B cell (primary cell): ENCODE measurements at regions not wholly inside any gene's neighbourhood (a gene's known extent, or its start where the extent isn't known, plus 50 kb on each side); places are given as distances from the start of the nearest gene placed in this dataset.

Experiments used
- ATAC-seq: fragments of 200-7000 bp; cut with Tn5 transposase; one replicate; pipeline ENCODE4 v1.10.0; 2021; ENCODE audit warnings: low read depth, mild to moderate bottlenecking, moderate number of reproducible peaks, moderate library complexity
- CTCF ChIA-PET: fragments of 350-600 bp; sonication (Branson Sonifier 250); formaldehyde crosslinking; loops from one replicate; lab custom pipeline; 2021; ENCODE audit warnings: antibody characterized with exemption, inconsistent platforms; lab: Charles Lee
- POLR2A ChIA-PET: fragments of 350-600 bp; sonication (Branson Sonifier 250); formaldehyde crosslinking; loops from one replicate; lab custom pipeline; 2021; ENCODE audit warnings: antibody characterized with exemption; lab: Charles Lee
- DNase-seq: peaks from one replicate; pipeline ENCODE4 v3.0.0; 2013
- H2AFZ ChIP-seq: 2 replicates; pipeline ENCODE4 v1.6.1; 2012; ENCODE audit warnings: mild to moderate bottlenecking, low read depth, low read length; ENCODE audit not compliant: insufficient read depth, poor library complexity, severe bottlenecking
- H3K27ac ChIP-seq, 2 donors: 1 replicate in 1 of 2; 2 replicates in 1 of 2; pipeline ENCODE4 v1.5.1; 2012 to 2013; ENCODE audit warnings: low read length in 2 of 2, mild to moderate bottlenecking in 2 of 2, moderate library complexity in 1 of 2
- H3K27me3 ChIP-seq, 4 experiments: fragments of 200-600 bp in 1 of 4; sonication (generic) in 1 of 4; replicated peaks in 1 of 4; 1 replicate in 2 of 4; 2 replicates in 2 of 4; pipeline versions ENCODE4 v1.6.1 to v1.7.0; 2013 to 2016; ENCODE audit warnings: low read length in 3 of 4, mild to moderate bottlenecking in 2 of 4, mixed read lengths in 1 of 4, moderate library complexity in 1 of 4; ENCODE audit not compliant: insufficient read depth in 4 of 4, control insufficient read depth in 3 of 4; ENCODE audit errors: control extremely low read depth in 1 of 4
- H3K36me3 ChIP-seq, 2 experiments: replicated peaks in 1 of 2; 1 replicate in 1 of 2; 2 replicates in 1 of 2; pipeline versions ENCODE4 v1.6.1 to v1.7.1; 2013; ENCODE audit warnings: low read length in 1 of 2; ENCODE audit not compliant: insufficient read depth in 2 of 2, control insufficient read depth in 1 of 2; ENCODE audit errors: control extremely low read depth in 1 of 2, extremely low read depth in 1 of 2
- H3K4me1 ChIP-seq, 2 donors: fragments of 200-600 bp in 1 of 2; sonication (generic) in 1 of 2; 1 replicate in 1 of 2; 2 replicates in 1 of 2; pipeline versions ENCODE4 v1.5.1 to v1.6.1; 2013 to 2017; ENCODE audit warnings: low read length in 2 of 2; ENCODE audit not compliant: control insufficient read depth in 2 of 2, insufficient read depth in 2 of 2
- H3K4me2 ChIP-seq: replicated peaks from 2 replicates; pipeline ENCODE3; 2012; ENCODE audit warnings: mild to moderate bottlenecking, low read depth, low read length; ENCODE audit not compliant: poor library complexity, severe bottlenecking
- H3K4me3 ChIP-seq, 5 experiments: fragments of 200-600 bp in 1 of 5; sonication (generic) in 1 of 5; 1 replicate in 3 of 5; 2 replicates in 2 of 5; pipeline versions ENCODE4 v1.5.1 to v1.7.0; 2011 to 2016; ENCODE audit warnings: low read length in 4 of 5, mild to moderate bottlenecking in 4 of 5, low read depth in 2 of 5, control low read depth in 1 of 5, moderate library complexity in 1 of 5; ENCODE audit not compliant: insufficient read depth in 1 of 5; ENCODE audit errors: control extremely low read depth in 1 of 5, extremely low read depth in 1 of 5
- H3K79me2 ChIP-seq: fragments of 200-600 bp; sonication (generic); one replicate; pipeline ENCODE4 v1.6.0; 2016; ENCODE audit warnings: low read length; ENCODE audit not compliant: control insufficient read depth, insufficient read depth
- H3K9ac ChIP-seq: fragments of 200-600 bp; sonication (generic); 2 replicates; pipeline ENCODE4 v1.6.1; 2017; ENCODE audit warnings: mild to moderate bottlenecking, low read length, moderate library complexity
- H3K9me3 ChIP-seq, 3 donors: one replicate each; pipeline versions ENCODE4 v1.6.1 to v1.7.1; 2013; ENCODE audit warnings: low read length in 2 of 3; ENCODE audit not compliant: control insufficient read depth in 2 of 3, insufficient read depth in 1 of 3; ENCODE audit errors: control extremely low read depth in 1 of 3
- H4K20me1 ChIP-seq: 2 replicates; pipeline ENCODE4 v1.6.0; 2012; ENCODE audit warnings: mild to moderate bottlenecking, low read length; ENCODE audit not compliant: insufficient read depth, control insufficient read depth, poor library complexity, severe bottlenecking
- H3K27ac Mint-ChIP-seq: one replicate; pipeline ENCODE4 v1.8.0; 2021; ENCODE audit warnings: mixed read lengths
- H3K27me3 Mint-ChIP-seq: one replicate; pipeline ENCODE4 v1.8.0; 2021; ENCODE audit warnings: mixed read lengths
- H3K4me1 Mint-ChIP-seq: one replicate; pipeline ENCODE4 v1.8.0; 2021; ENCODE audit warnings: mixed read lengths
- H3K4me3 Mint-ChIP-seq: one replicate; pipeline ENCODE4 v1.8.0; 2021; ENCODE audit warnings: mixed read lengths
- H3K9me3 Mint-ChIP-seq: one replicate; pipeline ENCODE4 v1.8.0; 2022; ENCODE audit warnings: mixed read lengths; ENCODE audit not compliant: insufficient read depth
- CTCF ChIP-seq: fragments of 200-600 bp; IDR thresholded peaks from one replicate; pipeline ENCODE4 v1.8.0; 2022; ENCODE audit warnings: antibody characterized with exemption, mild to moderate bottlenecking
- EZH2 ChIP-seq: IDR thresholded peaks from 2 replicates; pipeline ENCODE4 v1.6.1; 2012; ENCODE audit warnings: borderline replicate concordance, low read depth, mild to moderate bottlenecking, moderate library complexity, low read length; ENCODE audit not compliant: insufficient read depth, poor library complexity, severe bottlenecking
- WGBS: methylation state at CpG from one replicate; pipeline ENCODE4 v1.1.5; 2013; ENCODE audit warnings: missing lambda C conversion rate; ENCODE audit not compliant: insufficient coverage; 5-methylcytosine and 5-hydroxymethylcytosine counted together
- intact Hi-C: fragments of 100-400 bp; cut with micrococcal nuclease; formaldehyde crosslinking; loops from one replicate; pipeline ENCODE4 v1.10.0; 2022

- Histone ChIP-seq H3K4me1 (no peaks in the 10 kb centered on the region), H3K79me2 (no peaks in the 10 kb centered on the region), H3K4me3 (no peak overlapping the region), H3K36me3 (no peaks in the 10 kb centered on the region), H3K4me2 (no peak overlapping the region), H2AFZ (no peak overlapping the region), H3K27me3 (no peaks in the 10 kb centered on the region), H4K20me1 (no peaks in the 10 kb centered on the region), H3K27ac (no peak overlapping the region), H3K9ac (no peak overlapping the region), H3K9me3 (peaks cover 0 to 8% (median 0%) of the 10 kb centered on the region in 3 donors)
- ATAC-seq: no peak
- Mint-ChIP-seq H3K4me3 (no peak overlapping the region), H3K27ac (no peak overlapping the region), H3K9me3 (peaks cover under 1% of the 10 kb centered on the region), H3K4me1 (no peaks in the 10 kb centered on the region), H3K27me3 (no peaks in the 10 kb centered on the region)
- TF ChIP-seq EZH2 (no peak), CTCF (no peak)
- DNase-seq: no peak
- ChIA-PET CTCF (no interaction called here), POLR2A (no interaction called here)
- intact Hi-C loops: no loop called here
These were observed 502.8 kb downstream of the LRRC70 start for GRCh38 chr5:63081402-63081801.

DNA sequence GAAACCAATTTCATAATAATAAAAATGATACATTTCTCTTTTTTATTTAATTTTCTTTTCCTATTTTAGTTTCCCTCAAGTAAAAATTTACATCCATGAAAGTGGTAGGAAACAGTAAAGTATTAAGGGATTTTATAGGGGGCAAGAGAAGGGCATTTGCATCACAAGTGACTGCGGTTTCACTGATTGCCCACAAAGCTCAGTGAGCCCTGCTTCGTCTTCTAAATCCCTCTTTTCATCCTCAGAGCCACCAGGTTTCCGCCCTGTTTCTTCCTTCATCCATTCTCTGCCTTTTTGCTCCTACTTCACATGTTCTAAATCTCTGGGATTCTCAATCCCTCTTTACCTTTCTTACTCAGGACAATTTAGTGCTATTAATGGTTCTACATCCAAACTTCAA, 491.4 kb downstream of the LRRC70 start:
- Histone ChIP-seq H3K9ac (no peak overlapping the region), H3K4me3 (no peak overlapping the region), H3K27me3 (no peaks in the 10 kb centered on the region), H3K4me2 (no peak overlapping the region), H3K79me2 (no peaks in the 10 kb centered on the region), H3K27ac (no peak overlapping the region), H4K20me1 (no peaks in the 10 kb centered on the region), H3K9me3 (no peaks in the 10 kb centered on the region), H2AFZ (no peak overlapping the region), H3K36me3 (no peaks in the 10 kb centered on the region), H3K4me1 (no peaks in the 10 kb centered on the region)
- no peak overlapping the region for H3K4me3 Mint-ChIP-seq
- no peak for TF ChIP-seq EZH2
- TF ChIP-seq CTCF: no peak
- intact Hi-C loops: no loop called here
- H3K27me3 Mint-ChIP-seq: no peaks in the 10 kb centered on the region
- DNase-seq (no peak), ATAC-seq (no peak)
- H3K9me3 Mint-ChIP-seq: no peaks in the 10 kb centered on the region
- ChIA-PET POLR2A (no interaction called here), CTCF (no interaction called here)
- H3K27ac Mint-ChIP-seq: no peak overlapping the region
- H3K4me1 Mint-ChIP-seq: no peaks in the 10 kb centered on the region
- WGBS: 76% methylated on average over 3 of the region's 3 CpGs
